ENCODE measurements at regions not wholly inside any gene's neighbourhood (a gene's known extent, or its start where the extent isn't known, plus 50 kb on each side); places are given as distances from the start of the nearest gene placed in this dataset.

GRCh38 chr3:700514-700913 is 392.3 kb upstream of the CNTN6 start:
- no peaks in the 10 kb centered on the region for H3K36me3 ChIP-seq
- no peak for DNase-seq

GRCh38 chr3:707041-707440 is 385.8 kb upstream of the CNTN6 start:
- TF ChIP-seq CTCF (IDR thresholded peaks at IDR 0.05; ENCODE audit: low read depth, low read length), result no peak
- H3K4me3 ChIP-seq (ENCODE audit: low read depth, low read length), result no peak overlapping the region
- no peak for DNase-seq

More at GRCh38 chr3:700514-700913, 392.3 kb upstream of the CNTN6 start:
- no peak for TF ChIP-seq CTCF (IDR thresholded peaks at IDR 0.05; ENCODE audit: low read depth, low read length)
- Histone ChIP-seq H3K4me1 (no peaks in the 10 kb centered on the region), H3K27me3 (no peaks in the 10 kb centered on the region), H3K9me3 (no peaks in the 10 kb centered on the region), H3K4me3 (ENCODE audit: low read depth, low read length) (no peak overlapping the region)

GRCh38 chr3:713006-713621 is 379.7 kb upstream of the CNTN6 start:
- Histone ChIP-seq H3K4me1 (no peaks in the 10 kb centered on the region), H3K27me3 (no peaks in the 10 kb centered on the region), H3K9me3 (no peaks in the 10 kb centered on the region), H3K4me3 (ENCODE audit: low read depth, low read length) (no peak overlapping the region), H3K36me3 (no peaks in the 10 kb centered on the region)
- DNase-seq, result no peak
- no peak for TF ChIP-seq CTCF (IDR thresholded peaks at IDR 0.05; ENCODE audit: low read depth, low read length)

More at GRCh38 chr3:707041-707440, 385.8 kb upstream of the CNTN6 start:
- Histone ChIP-seq H3K27me3 (no peaks in the 10 kb centered on the region), H3K9me3 (no peaks in the 10 kb centered on the region), H3K36me3 (no peaks in the 10 kb centered on the region), H3K4me1 (no peaks in the 10 kb centered on the region)

GRCh38 chr3:713947-714620 is 378.7 kb upstream of the CNTN6 start:
- no peaks in the 10 kb centered on the region for H3K27me3 ChIP-seq
- no peaks in the 10 kb centered on the region for H3K36me3 ChIP-seq
- TF ChIP-seq CTCF (IDR thresholded peaks at IDR 0.05; ENCODE audit: low read depth, low read length), result no peak
- no peak overlapping the region for H3K4me3 ChIP-seq (ENCODE audit: low read depth, low read length)
- no peaks in the 10 kb centered on the region for H3K4me1 ChIP-seq
- DNase-seq, result no peak
- H3K9me3 ChIP-seq, result no peaks in the 10 kb centered on the region

- Histone ChIP-seq H3K4me1 (no peaks in the 10 kb centered on the region), H3K36me3 (no peaks in the 10 kb centered on the region), H3K9me3 (no peaks in the 10 kb centered on the region), H3K27me3 (no peaks in the 10 kb centered on the region), H3K4me3 (ENCODE audit: low read depth, low read length) (no peak overlapping the region)
- no peak for DNase-seq
- TF ChIP-seq CTCF (IDR thresholded peaks at IDR 0.05; ENCODE audit: low read depth, low read length), result no peak
Measured at GRCh38 chr3:721086-721485, 371.7 kb upstream of the CNTN6 start.

GRCh38 chr3:732326-732928 is 360.4 kb upstream of the CNTN6 start:
- no peak for TF ChIP-seq CTCF (IDR thresholded peaks at IDR 0.05; ENCODE audit: low read depth, low read length)
- no peak for DNase-seq
- Histone ChIP-seq H3K27me3 (no peaks in the 10 kb centered on the region), H3K9me3 (no peaks in the 10 kb centered on the region), H3K4me1 (no peaks in the 10 kb centered on the region), H3K36me3 (no peaks in the 10 kb centered on the region), H3K4me3 (ENCODE audit: low read depth, low read length) (no peak overlapping the region)

Measured in BE2C (cell line).